RWPE1 (cell line): ENCODE measurements at regions not wholly inside any gene's neighbourhood (a gene's known extent, or its start where the extent isn't known, plus 50 kb on each side); places are given as distances from the start of the nearest gene placed in this dataset.

Experiments used
- CTCF ChIA-PET: fragments of 350-600 bp; sonication (Branson Sonifier 250); formaldehyde crosslinking; extraction: SDS; loops from one replicate; lab custom pipeline; 2021; lab: Yijun Ruan, JAX
- POLR2A ChIA-PET: fragments of 400-600 bp; formaldehyde crosslinking; extraction: SDS; loops from one replicate; lab custom pipeline; 2020; ENCODE audit warnings: antibody characterized with exemption; ENCODE audit not compliant: low non-redundant PET; lab: Yijun Ruan, JAX
- DNase-seq: peaks from one replicate; pipeline ENCODE4 v3.0.0; 2012; ENCODE audit warnings: low spot score
- H3K27ac ChIP-seq: fragments of 450-650 bp; 2 replicates; pipeline ENCODE4 v1.5.1; 2017
- CTCF ChIP-seq: fragments of 450-650 bp; conservative IDR thresholded peaks from 2 replicates; pipeline ENCODE4 v1.5.1; 2017; ENCODE audit warnings: low read depth, mild to moderate bottlenecking

- TF ChIP-seq CTCF, result no peak
- CTCF ChIA-PET, result no interaction called here
- H3K27ac ChIP-seq, result no peak overlapping the region
- DNase-seq, result no peak
- POLR2A ChIA-PET, result no interaction called here
Measured at GRCh38 chr5:123858938-123859337, 347.0 kb downstream of the CSNK1G3 start.

GRCh38 chr5:123856766-123857165 is 344.8 kb downstream of the CSNK1G3 start:
- POLR2A ChIA-PET, result no interaction called here
- no peak overlapping the region for H3K27ac ChIP-seq
- CTCF ChIA-PET, result interaction anchor here (0.5 to 1.3 kb wide), 3 partner anchors 17 to 1290 kb away, joined by 3 read pairs; no protein-coding TSS in a partner anchor
- no peak for DNase-seq
- no peak for TF ChIP-seq CTCF

GRCh38 chr5:123855609-123856008 is 343.6 kb downstream of the CSNK1G3 start:
- H3K27ac ChIP-seq, result no peak overlapping the region
- ChIA-PET POLR2A (no interaction called here), CTCF (no interaction called here)
- TF ChIP-seq CTCF, result no peak
- DNase-seq, result no peak

GRCh38 chr5:123845356-123846100 is 333.6 kb downstream of the CSNK1G3 start:
- no peak for TF ChIP-seq CTCF
- H3K27ac ChIP-seq, result no peak overlapping the region
- ChIA-PET POLR2A (no interaction called here), CTCF (no interaction called here)
- no peak for DNase-seq

GRCh38 chr5:123844873-123845272 is 332.9 kb downstream of the CSNK1G3 start:
- H3K27ac ChIP-seq, result no peak overlapping the region
- POLR2A ChIA-PET, result no interaction called here
- CTCF ChIA-PET, result no interaction called here
- no peak for TF ChIP-seq CTCF
- no peak for DNase-seq

- CTCF ChIA-PET, result interaction anchor here (0.6 kb wide), 1 partner anchor 20 kb away, joined by 3 read pairs; no protein-coding TSS in a partner anchor
- POLR2A ChIA-PET, result no interaction called here
- DNase-seq, result no peak
- no peak for TF ChIP-seq CTCF
- no peak overlapping the region for H3K27ac ChIP-seq
Measured at GRCh38 chr5:123835421-123835820, 323.4 kb downstream of the CSNK1G3 start.
